ENCODE measurements at regions not wholly inside any gene's neighbourhood (a gene's known extent, or its start where the extent isn't known, plus 50 kb on each side); places are given as distances from the start of the nearest gene placed in this dataset.

- H3K27ac Mint-ChIP-seq: no peak overlapping the region
- peaks cover 5% of the 10 kb centered on the region for H3K36me3 Mint-ChIP-seq (ENCODE audit: low read depth)
- peaks cover 9% of the 10 kb centered on the region for H3K9me3 Mint-ChIP-seq
- no peak for TF ChIP-seq CTCF (IDR thresholded peaks at IDR 0.05)
- no peaks in the 10 kb centered on the region for H3K4me1 Mint-ChIP-seq
- no peak overlapping the region for H3K4me3 Mint-ChIP-seq
- DNase-seq: no peak
- no peaks in the 10 kb centered on the region for H3K27me3 Mint-ChIP-seq (ENCODE audit: low read depth, poor library complexity)
Measured at GRCh38 chr3:30488070-30488756, 118.2 kb upstream of the TGFBR2 start.

DNA sequence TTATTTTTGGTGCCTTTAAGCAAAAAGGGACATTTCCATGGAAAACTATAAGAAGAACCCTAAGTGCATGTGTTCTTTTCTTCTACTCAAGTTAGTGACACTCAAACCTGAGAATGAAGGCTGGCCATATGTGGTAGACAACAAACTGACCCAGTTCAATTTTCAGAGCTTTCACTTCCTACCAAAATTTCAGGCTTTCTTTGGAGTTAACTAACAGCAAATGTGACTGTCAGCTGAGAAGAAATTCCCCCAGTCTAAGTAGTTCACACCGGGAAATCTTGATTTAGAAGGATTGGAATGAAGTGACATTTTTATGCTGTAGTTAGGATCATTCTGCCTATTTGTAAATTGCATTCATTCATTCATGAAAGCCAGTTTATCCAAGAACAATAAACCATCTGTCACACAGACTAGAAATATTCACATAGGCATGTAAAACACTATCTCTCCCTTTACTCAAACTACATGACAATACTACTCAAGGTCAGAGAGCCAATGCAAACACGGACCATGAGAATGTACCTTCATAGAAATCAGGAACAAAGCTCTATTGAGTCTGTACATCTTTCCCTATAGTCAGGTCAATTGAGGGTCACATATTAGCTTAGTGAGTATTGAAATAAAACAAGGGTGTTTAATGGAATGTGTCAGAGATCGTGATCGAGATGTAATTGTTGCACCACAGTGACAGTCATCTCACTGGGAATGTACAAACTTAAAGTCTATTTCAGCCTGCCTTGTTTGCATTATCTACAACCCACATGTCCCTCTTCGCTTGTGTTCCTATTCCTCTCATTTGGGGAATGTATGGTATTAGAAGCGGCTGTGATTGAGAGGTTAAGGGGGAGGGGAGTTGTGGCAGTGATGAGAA lies 113.8 kb upstream of the TGFBR2 start:
- DNase-seq: no peak
- H3K27ac Mint-ChIP-seq: no peak overlapping the region
- H3K27me3 Mint-ChIP-seq (ENCODE audit: low read depth, poor library complexity): no peaks in the 10 kb centered on the region
- peaks cover 5% of the 10 kb centered on the region for H3K36me3 Mint-ChIP-seq (ENCODE audit: low read depth)
- peaks cover 9% of the 10 kb centered on the region for H3K9me3 Mint-ChIP-seq
- no peak for TF ChIP-seq CTCF (IDR thresholded peaks at IDR 0.05)
- H3K4me1 Mint-ChIP-seq: peaks cover 35% of the 10 kb centered on the region
- no peak overlapping the region for H3K4me3 Mint-ChIP-seq

- peaks cover 40% of the 10 kb centered on the region for H3K4me1 Mint-ChIP-seq
- TF ChIP-seq CTCF (IDR thresholded peaks at IDR 0.05): no peak
- no peak overlapping the region for H3K4me3 Mint-ChIP-seq
- no peak for DNase-seq
- no peaks in the 10 kb centered on the region for H3K36me3 Mint-ChIP-seq (ENCODE audit: low read depth)
- H3K9me3 Mint-ChIP-seq: peaks cover 5% of the 10 kb centered on the region
- peak overlapping the region; percentile 58 for H3K27ac Mint-ChIP-seq
- no peaks in the 10 kb centered on the region for H3K27me3 Mint-ChIP-seq (ENCODE audit: low read depth, poor library complexity)
Measured at GRCh38 chr3:30493911-30494311, 112.5 kb upstream of the TGFBR2 start.

GRCh38 chr3:30495172-30496065 lies 111.0 kb upstream of the TGFBR2 start:
- H3K9me3 Mint-ChIP-seq: no peaks in the 10 kb centered on the region
- peaks cover 44% of the 10 kb centered on the region for H3K4me1 Mint-ChIP-seq
- H3K27me3 Mint-ChIP-seq (ENCODE audit: low read depth, poor library complexity): no peaks in the 10 kb centered on the region
- DNase-seq: no peak
- no peak overlapping the region for H3K27ac Mint-ChIP-seq
- no peak overlapping the region for H3K4me3 Mint-ChIP-seq
- TF ChIP-seq CTCF (IDR thresholded peaks at IDR 0.05): no peak
- H3K36me3 Mint-ChIP-seq (ENCODE audit: low read depth): no peaks in the 10 kb centered on the region

DNA sequence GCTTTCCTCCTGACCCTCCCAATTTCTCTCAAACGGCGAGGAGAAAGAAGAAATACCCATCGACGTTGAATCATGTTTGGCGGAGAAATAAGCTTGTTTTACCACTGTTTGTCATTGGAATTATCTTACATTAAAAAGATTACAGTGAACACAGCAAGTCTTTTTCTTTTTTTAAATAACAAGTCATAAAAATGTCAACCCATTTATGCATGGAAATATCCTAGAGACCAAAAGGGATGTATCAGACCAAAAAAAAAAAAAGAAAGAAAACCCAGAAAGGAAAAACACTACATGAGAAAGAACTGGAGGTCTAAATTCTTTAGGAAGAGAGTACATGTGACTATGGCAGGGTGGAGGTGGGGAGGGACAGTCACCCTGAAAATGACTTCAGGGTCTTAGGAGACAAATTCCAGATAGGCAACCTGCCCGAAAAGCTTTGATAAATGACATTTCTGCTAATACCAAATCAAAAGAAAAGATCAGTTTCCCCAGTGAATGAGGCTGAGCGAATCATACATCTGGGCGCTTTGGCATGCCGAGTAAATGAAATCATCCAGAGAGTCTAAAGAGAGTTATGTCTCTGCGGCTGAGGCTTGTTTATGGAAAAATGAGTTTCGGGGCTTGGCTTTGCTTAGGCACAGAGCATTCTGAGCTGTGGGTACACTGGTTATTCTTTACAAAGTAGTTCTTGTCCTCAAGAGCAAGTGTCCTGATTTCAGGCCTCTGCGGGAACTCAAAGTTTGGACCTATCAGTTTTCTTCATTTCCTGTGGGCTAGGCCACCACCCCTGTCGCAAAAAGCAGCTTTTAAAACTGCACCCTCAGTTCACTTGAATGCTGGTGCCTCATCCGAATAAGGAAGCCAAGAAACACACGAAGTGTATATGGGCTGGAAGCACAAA lies 110.1 kb upstream of the TGFBR2 start:
- H3K27ac Mint-ChIP-seq: peak overlapping the region; percentile 41
- H3K9me3 Mint-ChIP-seq: no peaks in the 10 kb centered on the region
- TF ChIP-seq CTCF (IDR thresholded peaks at IDR 0.05): no peak
- H3K36me3 Mint-ChIP-seq (ENCODE audit: low read depth): no peaks in the 10 kb centered on the region
- no peak for DNase-seq
- H3K4me1 Mint-ChIP-seq: peaks cover 51% of the 10 kb centered on the region
- no peak overlapping the region for H3K4me3 Mint-ChIP-seq
- no peaks in the 10 kb centered on the region for H3K27me3 Mint-ChIP-seq (ENCODE audit: low read depth, poor library complexity)
